ENCODE measurements at regions not wholly inside any gene's neighbourhood (a gene's known extent, or its start where the extent isn't known, plus 50 kb on each side); places are given as distances from the start of the nearest gene placed in this dataset.

DNA sequence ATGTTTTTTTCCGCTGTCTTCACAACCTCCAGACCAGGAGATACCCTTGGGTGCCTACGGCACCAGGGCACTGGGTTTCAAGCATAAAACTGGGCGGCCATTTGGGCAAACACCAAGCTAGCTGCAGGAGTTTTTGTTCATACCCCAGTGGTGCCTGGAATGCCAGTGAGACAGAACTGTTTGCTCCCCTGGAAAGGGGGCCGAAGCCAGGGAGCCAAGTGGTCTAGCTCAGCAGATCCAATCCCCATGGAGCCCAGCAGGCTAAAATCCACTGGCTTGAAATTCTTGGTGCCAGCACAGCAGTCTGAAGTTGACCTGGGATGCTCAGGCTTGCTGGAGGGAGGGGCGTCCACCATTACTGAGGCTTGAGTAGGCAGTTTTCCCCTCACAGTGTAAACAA lies 265.3 kb upstream of the ZEB2 start:
- Histone ChIP-seq H3K14ac (ENCODE audit: insufficient read depth, low read length) (no peak overlapping the region), H3K27me3 (ENCODE audit: insufficient read depth, low read length) (no peaks in the 10 kb centered on the region), H3K79me1 (ENCODE audit: insufficient read depth, low read depth, low read length, poor library complexity, severe bottlenecking) (no peaks in the 10 kb centered on the region), H3K23me2 (ENCODE audit: insufficient read length, low read depth, low read length, poor library complexity, severe bottlenecking) (no peaks in the 10 kb centered on the region), H2BK5ac (ENCODE audit: insufficient read length, low read length) (no peak overlapping the region), H3K4me1 (ENCODE audit: insufficient read depth, low read length) (no peaks in the 10 kb centered on the region), H3K79me2 (ENCODE audit: insufficient read depth, low read length) (no peaks in the 10 kb centered on the region), H2BK15ac (ENCODE audit: low read depth, low read length) (no peak overlapping the region), H3K18ac (ENCODE audit: insufficient read length, low read depth, low read length) (no peak overlapping the region), H3K56ac (ENCODE audit: insufficient read length, low read depth, low read length) (no peak overlapping the region), H3T11ph (ENCODE audit: low read length) (no peak overlapping the region), H2AK5ac (ENCODE audit: insufficient read length, low read length) (no peak overlapping the region), H3K27ac (ENCODE audit: insufficient read length, low read depth, low read length) (no peak overlapping the region), H4K8ac (replicated peaks; ENCODE audit: insufficient read length, low read depth, low read length) (no peak overlapping the region), H3K9ac (ENCODE audit: extremely low read depth, insufficient read length, low read length) (no peak overlapping the region), H2BK12ac (ENCODE audit: insufficient read length, low read depth, low read length) (no peak overlapping the region), H3K23ac (ENCODE audit: insufficient read length, low read depth, low read length) (no peak overlapping the region), H3K4me2 (ENCODE audit: insufficient read depth, insufficient read length, low read length) (no peak overlapping the region), H4K91ac (ENCODE audit: insufficient read length, low read depth, low read length) (no peak overlapping the region), H3K4ac (ENCODE audit: low read depth, low read length) (no peak overlapping the region), H2AFZ (ENCODE audit: low read length) (no peak overlapping the region), H3K9me3 (ENCODE audit: control insufficient read depth, low read depth, low read length) (no peaks in the 10 kb centered on the region), H4K20me1 (ENCODE audit: control insufficient read depth, insufficient read depth, insufficient read length) (no peaks in the 10 kb centered on the region), H2BK20ac (ENCODE audit: low read depth, low read length, poor library complexity, severe bottlenecking) (no peak overlapping the region), H4K5ac (ENCODE audit: insufficient read length, low read depth, low read length) (no peak overlapping the region), H2BK120ac (ENCODE audit: low read depth, low read length, poor library complexity, severe bottlenecking) (no peak overlapping the region)
- peaks cover 0 to 11% (median 4%) of the 10 kb centered on the region in 3 experiments; a peak in 4 of 7 replicates for H3K36me3 Mint-ChIP-seq (ENCODE audit: insufficient read depth in 1 of 3, low read depth in 3 of 3)
- H3K4me1 Mint-ChIP-seq = no peaks in the 10 kb centered on the region
- H3K9me3 Mint-ChIP-seq = peaks cover 0 to 9% of the 10 kb centered on the region in 2 experiments; a peak in 4 of 5 replicates
- H3K4me3 Mint-ChIP-seq = no peak overlapping the region
- no peak for TF ChIP-seq CTCF (conservative IDR thresholded peaks at IDR 0.05)
- no CpG with 5 or more reads among the region's 5 CpGs for WGBS (ENCODE audit: extremely low coverage, insufficient read length, low lambda C conversion rate)
- H3K27ac Mint-ChIP-seq = no peak overlapping the region
- H3K27me3 Mint-ChIP-seq (ENCODE audit: low read depth) = peaks cover 2% of the 10 kb centered on the region; the same call in 1 of the 2 replicates
- DNase-seq = no peak
